ENCODE measurements at regions not wholly inside any gene's neighbourhood (a gene's known extent, or its start where the extent isn't known, plus 50 kb on each side); places are given as distances from the start of the nearest gene placed in this dataset.
A peak's percentile ranks its signal among the peaks of the same experiment; 100 is the strongest.

GRCh38 chr6:48476257-48476656 lies 365.3 kb upstream of the PTCHD4 start:
- peak in 1 of 3 experiments; percentile 23 for DNase-seq

- DNase-seq = no peak
These were observed 364.3 kb upstream of the PTCHD4 start for GRCh38 chr6:48475275-48475674.

GRCh38 chr6:48474830-48475229 lies 363.8 kb upstream of the PTCHD4 start:
- DNase-seq = no peak

GRCh38 chr6:48474136-48474535 lies 363.1 kb upstream of the PTCHD4 start:
- no peak for DNase-seq

GRCh38 chr6:48472535-48472934 lies 361.5 kb upstream of the PTCHD4 start:
- no peak for DNase-seq

- DNase-seq = no peak
These were observed 361.1 kb upstream of the PTCHD4 start for GRCh38 chr6:48472091-48472490.

- no peak for DNase-seq
These were observed 360.3 kb upstream of the PTCHD4 start for GRCh38 chr6:48471326-48471725.

- DNase-seq = peak in 1 of 3 experiments; percentile 5
These were observed 338.0 kb upstream of the PTCHD4 start for GRCh38 chr6:48449002-48449401.

- no peak for DNase-seq
These were observed 336.3 kb upstream of the PTCHD4 start for GRCh38 chr6:48447251-48447650.

GRCh38 chr6:48429610-48430009 lies 318.6 kb upstream of the PTCHD4 start:
- DNase-seq = no peak

GRCh38 chr6:48429021-48429420 lies 318.0 kb upstream of the PTCHD4 start:
- DNase-seq = peak in 1 of 3 experiments; percentile 10

- no peak for DNase-seq
These were observed 315.6 kb upstream of the PTCHD4 start for GRCh38 chr6:48426636-48427035.

GRCh38 chr6:48423640-48424365 lies 312.8 kb upstream of the PTCHD4 start:
- DNase-seq = no peak

- DNase-seq = no peak
These were observed 309.0 kb upstream of the PTCHD4 start for GRCh38 chr6:48419992-48420391.

- no peak for DNase-seq
These were observed 306.9 kb upstream of the PTCHD4 start for GRCh38 chr6:48417927-48418326.

GRCh38 chr6:48412656-48413055 lies 301.7 kb upstream of the PTCHD4 start:
- no peak for DNase-seq

GRCh38 chr6:48404927-48405326 lies 293.9 kb upstream of the PTCHD4 start:
- no peak for DNase-seq

- no peak for DNase-seq
These were observed 292.6 kb upstream of the PTCHD4 start for GRCh38 chr6:48403587-48403986.

GRCh38 chr6:48401016-48401415 lies 290.0 kb upstream of the PTCHD4 start:
- no peak for DNase-seq

GRCh38 chr6:48397887-48398286 lies 286.9 kb upstream of the PTCHD4 start:
- no peak for DNase-seq

GRCh38 chr6:48389146-48390043 lies 278.4 kb upstream of the PTCHD4 start:
- peak in 1 of 3 experiments; percentile 32 for DNase-seq

- no peak for DNase-seq
These were observed 277.0 kb upstream of the PTCHD4 start for GRCh38 chr6:48388044-48388443.

GRCh38 chr6:48378884-48379407 lies 267.9 kb upstream of the PTCHD4 start:
- peak in 2 of 3 experiments; percentile 8 to 64 for DNase-seq

- DNase-seq = no peak
These were observed 266.1 kb upstream of the PTCHD4 start for GRCh38 chr6:48377115-48377514.

Measured in NCI-H1417 (cell line).